ENCODE measurements at regions not wholly inside any gene's neighbourhood (a gene's known extent, or its start where the extent isn't known, plus 50 kb on each side); places are given as distances from the start of the nearest gene placed in this dataset.
"Not testable (repeated sequence)": the region's sequence is repeated elsewhere in the genome, so short reads cannot be mapped to it uniquely, and the experiment has no call there.

- not testable (repeated sequence) for DNase-seq (ENCODE audit: low read depth, low spot score)
Measured at GRCh38 chr10:47626975-47627374, 103.5 kb upstream of the AGAP9 start.

DNA sequence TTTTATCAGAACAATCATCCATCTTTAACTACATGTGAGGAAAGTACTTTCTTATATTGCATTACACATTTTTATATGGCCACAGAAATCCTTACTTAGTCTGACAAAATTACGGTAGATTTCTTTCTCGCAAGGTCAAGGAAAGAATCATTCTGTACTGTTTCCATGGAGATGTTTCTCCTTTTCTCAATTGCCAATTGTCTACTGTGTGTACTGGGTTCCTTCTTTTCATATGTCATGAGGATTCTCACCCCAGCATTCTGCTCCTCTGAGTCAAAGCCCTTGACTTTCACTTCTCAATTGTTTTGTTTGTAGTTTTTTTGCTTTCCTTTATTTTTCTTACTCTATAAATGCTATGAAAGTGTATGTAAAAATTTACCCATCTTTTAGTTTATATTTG is 99.3 kb upstream of the AGAP9 start:
- DNase-seq (ENCODE audit: low read depth, low spot score) = not testable (repeated sequence)

GRCh38 chr10:47619300-47620012 is 96.0 kb upstream of the AGAP9 start:
- DNase-seq (ENCODE audit: low read depth, low spot score) = not testable (repeated sequence)

DNA sequence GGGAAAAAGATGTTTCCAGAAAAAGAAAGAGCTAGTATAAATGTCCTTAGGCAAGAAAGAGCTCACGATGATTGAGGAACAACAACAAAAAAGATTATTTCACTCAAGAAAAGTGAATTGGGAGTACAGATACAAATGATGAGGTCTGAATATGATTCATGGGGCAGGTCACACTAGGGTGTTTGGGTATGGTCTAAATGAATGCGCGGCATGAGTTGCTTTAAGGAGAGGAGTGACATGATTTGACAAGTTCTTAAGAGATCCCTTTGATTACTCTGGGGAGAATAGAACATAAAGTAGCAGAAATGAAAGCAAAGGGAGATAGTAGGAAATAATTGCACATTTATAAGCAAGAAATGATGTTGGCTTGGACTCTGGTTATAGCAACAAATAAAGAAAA is 85.9 kb upstream of the AGAP9 start:
- not testable (repeated sequence) for DNase-seq (ENCODE audit: low read depth, low spot score)

DNA sequence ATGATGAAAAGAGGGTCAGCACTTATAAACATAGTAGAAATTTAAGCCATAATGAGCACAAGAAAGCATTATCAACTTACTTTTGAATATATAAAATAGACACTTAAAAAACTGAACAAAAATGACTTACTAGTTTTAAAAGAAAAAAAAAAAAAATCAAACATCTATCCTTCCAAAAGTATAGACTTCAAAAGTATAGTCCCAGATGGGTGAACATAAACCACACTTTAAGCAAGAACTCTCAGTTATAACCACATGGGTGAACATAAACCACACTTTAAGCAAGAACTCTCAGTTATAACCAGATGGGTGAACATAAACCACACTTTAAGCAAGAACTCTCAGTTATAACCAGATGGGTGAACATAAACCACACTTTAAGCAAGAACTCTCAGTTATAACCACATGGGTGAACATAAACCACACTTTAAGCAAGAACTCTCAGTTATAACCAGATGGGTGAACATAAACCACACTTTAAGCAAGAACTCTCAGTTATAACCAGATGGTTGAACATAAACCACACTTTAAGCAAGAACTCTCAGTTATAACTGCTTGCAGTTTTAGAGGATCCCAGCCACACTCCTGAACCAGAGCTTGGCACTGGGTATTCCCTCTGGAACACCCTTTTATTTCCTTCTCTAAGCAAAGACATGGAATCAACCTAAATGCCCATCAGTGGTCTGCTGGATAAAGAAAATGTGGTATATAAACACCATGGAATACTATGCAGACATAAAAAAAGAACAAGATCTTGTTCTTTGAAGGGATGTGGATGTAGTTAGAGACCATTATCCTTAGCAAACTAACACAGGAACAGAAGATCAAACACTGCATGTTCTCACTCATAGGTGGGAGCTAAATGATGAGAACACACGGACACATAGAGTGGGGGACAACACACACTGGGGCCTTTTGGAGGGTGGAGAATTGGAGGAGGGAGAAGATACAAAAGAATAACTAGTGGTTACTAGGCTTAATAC is 82.6 kb upstream of the AGAP9 start:
- DNase-seq (ENCODE audit: low read depth, low spot score) = not testable (repeated sequence)

DNA sequence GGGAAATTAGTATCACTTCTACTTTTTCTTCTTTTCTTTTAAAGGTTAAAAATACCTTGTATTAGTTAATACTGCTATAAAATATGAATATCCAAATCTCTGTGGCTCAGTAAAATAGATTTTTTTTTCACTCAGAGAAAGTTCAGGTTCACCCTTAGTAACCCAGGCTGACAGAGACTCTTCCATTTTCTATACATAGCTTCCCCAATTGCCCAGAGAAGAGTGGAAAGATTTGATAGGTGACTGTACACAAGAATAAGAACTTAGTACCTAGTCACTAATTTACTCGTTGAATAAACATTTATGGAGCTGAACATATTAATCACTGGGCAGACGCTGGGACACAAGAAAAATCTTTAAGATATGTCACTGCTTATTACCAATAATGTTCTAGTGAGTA is 77.2 kb upstream of the AGAP9 start:
- DNase-seq (ENCODE audit: low read depth, low spot score) = not testable (repeated sequence)

DNA sequence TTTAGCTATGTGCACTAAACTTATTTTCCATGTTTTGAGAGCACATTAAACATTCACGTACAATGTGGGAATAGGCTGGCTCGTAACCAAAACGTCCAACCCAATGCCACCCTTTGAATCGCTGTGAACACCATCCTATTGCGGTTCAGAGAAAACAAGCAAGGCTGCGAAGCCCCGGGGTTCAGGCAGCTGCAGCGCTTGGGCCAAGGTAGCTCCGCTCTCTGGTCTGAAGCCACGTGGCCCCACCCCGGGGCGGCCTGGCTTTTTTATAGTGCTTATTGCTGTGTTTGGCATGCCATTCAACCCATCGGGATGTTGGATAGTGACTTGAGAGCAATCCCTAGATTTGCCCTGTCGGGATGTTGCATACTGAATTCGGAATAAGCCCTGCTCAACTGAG is 76.7 kb upstream of the AGAP9 start:
- not testable (repeated sequence) for DNase-seq (ENCODE audit: low read depth, low spot score)

- DNase-seq (ENCODE audit: low read depth, low spot score) = not testable (repeated sequence)
Measured at GRCh38 chr10:47599657-47600056, 76.2 kb upstream of the AGAP9 start.

- DNase-seq (ENCODE audit: low read depth, low spot score) = not testable (repeated sequence)
Measured at GRCh38 chr10:47593805-47594204, 70.4 kb upstream of the AGAP9 start.

- not testable (repeated sequence) for DNase-seq (ENCODE audit: low read depth, low spot score)
Measured at GRCh38 chr10:47593129-47593528, 69.7 kb upstream of the AGAP9 start.

DNA sequence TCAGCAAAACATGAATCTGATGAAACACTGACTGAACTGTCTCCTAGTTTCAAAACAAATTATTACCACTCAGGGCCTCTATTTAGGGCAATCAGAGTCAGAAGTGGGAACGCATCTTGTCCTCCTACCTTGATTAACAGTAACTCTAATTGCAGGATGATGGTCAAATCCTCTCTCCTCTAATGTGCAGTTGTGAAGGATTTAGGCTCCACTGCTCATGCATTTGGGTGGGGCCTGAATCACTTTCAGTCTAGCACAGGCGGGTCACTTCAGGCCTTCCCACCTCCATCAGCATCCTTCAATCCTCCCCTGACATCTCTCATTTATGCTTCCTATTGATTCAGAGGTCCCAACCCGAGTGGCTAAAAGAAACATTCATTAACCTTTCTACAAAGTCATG is 67.5 kb upstream of the AGAP9 start:
- DNase-seq (ENCODE audit: low read depth, low spot score) = not testable (repeated sequence)

GRCh38 chr10:47590534-47590933 is 67.1 kb upstream of the AGAP9 start:
- DNase-seq (ENCODE audit: low read depth, low spot score) = not testable (repeated sequence)

GRCh38 chr10:47582051-47582450 is 58.6 kb upstream of the AGAP9 start:
- not testable (repeated sequence) for DNase-seq (ENCODE audit: low read depth, low spot score)

GRCh38 chr10:47580063-47580462 is 56.6 kb upstream of the AGAP9 start:
- DNase-seq (ENCODE audit: low read depth, low spot score) = not testable (repeated sequence)

GRCh38 chr10:47578547-47578946 is 55.1 kb upstream of the AGAP9 start:
- DNase-seq (ENCODE audit: low read depth, low spot score) = not testable (repeated sequence)

Measured in astrocyte of the hippocampus (primary cell).